Testis (tissue), 2 donors: ENCODE measurements at regions not wholly inside any gene's neighbourhood (a gene's known extent, or its start where the extent isn't known, plus 50 kb on each side); places are given as distances from the start of the nearest gene placed in this dataset.

Experiments
- DNase-seq: peaks from one replicate; pipeline ENCODE4 v3.0.0-alpha.2; 2019
- H3K27ac ChIP-seq, 2 donors: fragments of 200-600 bp; sonication (generic); one replicate each; pipeline ENCODE4 v1.5.1; 2019
- H3K27me3 ChIP-seq: fragments of 200-600 bp; sonication (generic); one replicate; pipeline ENCODE4 v1.5.1; 2019
- H3K36me3 ChIP-seq: fragments of 200-600 bp; sonication (generic); one replicate; pipeline ENCODE4 v1.5.1; 2017; ENCODE audit warnings: low read depth; ENCODE audit errors: missing control alignments
- H3K4me1 ChIP-seq: fragments of 200-600 bp; sonication (generic); one replicate; pipeline ENCODE4 v1.5.1; 2019
- H3K4me3 ChIP-seq, 2 donors: fragments of 200-600 bp; sonication (generic); one replicate each; pipeline ENCODE4 v1.5.1; 2017 to 2019
- H3K9me3 ChIP-seq: fragments of 200-600 bp; sonication (generic); one replicate; pipeline ENCODE4 v1.5.1; 2017
- CTCF ChIP-seq, 3 experiments: fragments of 450-650 bp in 2 of 3; fragments of 200-600 bp in 1 of 3; sonication (generic) in 1 of 3; IDR thresholded peaks; one replicate each; pipeline ENCODE4 v1.5.1; 2016 to 2019; ENCODE audit warnings: antibody characterized with exemption in 3 of 3, mild to moderate bottlenecking in 2 of 3, moderate library complexity in 1 of 3
- POLR2A ChIP-seq: fragments of 450-650 bp; IDR thresholded peaks from one replicate; pipeline ENCODE4 v1.6.1; 2017; ENCODE audit warnings: antibody characterized with exemption, mild to moderate bottlenecking, moderate library complexity
- WGBS, 2 donors: methylation state at CpG; one replicate each; pipeline ENCODE4 v1.1.5; 2018; 5-methylcytosine and 5-hydroxymethylcytosine counted together
- intact Hi-C: fragments of 100-400 bp; cut with DNase I; formaldehyde crosslinking; loops from one replicate; pipeline ENCODE4 v1.15.1; 2023; ENCODE audit warnings: low total_unique reads

GRCh38 chr13:44191103-44191502 lies 182.5 kb upstream of the SERP2 start:
- H3K4me1 ChIP-seq, result no peaks in the 10 kb centered on the region
- TF ChIP-seq POLR2A, result no peak
- no peak for TF ChIP-seq CTCF (IDR thresholded peaks at IDR 0.05)
- H3K36me3 ChIP-seq, result no peaks in the 10 kb centered on the region
- no peak overlapping the region for H3K4me3 ChIP-seq
- no peak for DNase-seq
- no peaks in the 10 kb centered on the region for H3K9me3 ChIP-seq
- no peaks in the 10 kb centered on the region for H3K27me3 ChIP-seq
- H3K27ac ChIP-seq, result no peak overlapping the region
- intact Hi-C loops, result no loop called here

- Histone ChIP-seq H3K9me3 (no peaks in the 10 kb centered on the region), H3K27me3 (no peaks in the 10 kb centered on the region), H3K36me3 (no peaks in the 10 kb centered on the region), H3K4me1 (no peaks in the 10 kb centered on the region), H3K4me3 (no peak overlapping the region), H3K27ac (peak overlapping the region in 1 of 2 donors; percentile 9)
- DNase-seq, result peak; percentile 60
- intact Hi-C loops, result no loop called here
- WGBS, 2 donors, result 35 to 52% methylated on average over 15 of the region's 15 CpGs
- TF ChIP-seq POLR2A, result no peak
- peak; percentile 63 to 86 (median 63) for TF ChIP-seq CTCF (IDR thresholded peaks at IDR 0.05)
Measured at GRCh38 chr13:44191504-44192171, 182.0 kb upstream of the SERP2 start.

- DNase-seq, result no peak
- Histone ChIP-seq H3K4me1 (peaks cover 3% of the 10 kb centered on the region), H3K4me3 (no peak overlapping the region), H3K9me3 (no peaks in the 10 kb centered on the region), H3K36me3 (no peaks in the 10 kb centered on the region), H3K27me3 (no peaks in the 10 kb centered on the region), H3K27ac (no peak overlapping the region)
- TF ChIP-seq POLR2A (no peak), CTCF (IDR thresholded peaks at IDR 0.05) (no peak)
- intact Hi-C loops, result no loop called here
- 87 to 92% methylated on average over 3 of the region's 3 CpGs for WGBS, 2 donors
Measured at GRCh38 chr13:44193731-44194130, 179.9 kb upstream of the SERP2 start.

GRCh38 chr13:44195245-44195644 lies 178.4 kb upstream of the SERP2 start:
- H3K9me3 ChIP-seq, result no peaks in the 10 kb centered on the region
- H3K4me1 ChIP-seq, result peaks cover 3% of the 10 kb centered on the region
- H3K4me3 ChIP-seq, result no peak overlapping the region
- TF ChIP-seq CTCF (IDR thresholded peaks at IDR 0.05), result no peak
- TF ChIP-seq POLR2A, result no peak
- no peaks in the 10 kb centered on the region for H3K27me3 ChIP-seq
- no peak for DNase-seq
- 96 to 99% methylated on average over 3 of the region's 3 CpGs for WGBS, 2 donors
- no peak overlapping the region for H3K27ac ChIP-seq
- H3K36me3 ChIP-seq, result no peaks in the 10 kb centered on the region
- intact Hi-C loops, result no loop called here

GRCh38 chr13:44196196-44196751 lies 177.3 kb upstream of the SERP2 start:
- H3K27me3 ChIP-seq, result no peaks in the 10 kb centered on the region
- DNase-seq, result no peak
- H3K27ac ChIP-seq, result no peak overlapping the region
- no peak overlapping the region for H3K4me3 ChIP-seq
- 85 to 89% methylated on average over 1 of the region's 1 CpG for WGBS, 2 donors
- H3K4me1 ChIP-seq, result peaks cover 3% of the 10 kb centered on the region
- H3K36me3 ChIP-seq, result no peaks in the 10 kb centered on the region
- TF ChIP-seq CTCF (IDR thresholded peaks at IDR 0.05), result no peak
- TF ChIP-seq POLR2A, result no peak
- intact Hi-C loops, result no loop called here
- H3K9me3 ChIP-seq, result no peaks in the 10 kb centered on the region
